ENCODE measurements at regions not wholly inside any gene's neighbourhood (a gene's known extent, or its start where the extent isn't known, plus 50 kb on each side); places are given as distances from the start of the nearest gene placed in this dataset.

GRCh38 chr14:101233391-101233790 lies 327.9 kb upstream of the DIO3 start:
- ATAC-seq: no peak

DNA sequence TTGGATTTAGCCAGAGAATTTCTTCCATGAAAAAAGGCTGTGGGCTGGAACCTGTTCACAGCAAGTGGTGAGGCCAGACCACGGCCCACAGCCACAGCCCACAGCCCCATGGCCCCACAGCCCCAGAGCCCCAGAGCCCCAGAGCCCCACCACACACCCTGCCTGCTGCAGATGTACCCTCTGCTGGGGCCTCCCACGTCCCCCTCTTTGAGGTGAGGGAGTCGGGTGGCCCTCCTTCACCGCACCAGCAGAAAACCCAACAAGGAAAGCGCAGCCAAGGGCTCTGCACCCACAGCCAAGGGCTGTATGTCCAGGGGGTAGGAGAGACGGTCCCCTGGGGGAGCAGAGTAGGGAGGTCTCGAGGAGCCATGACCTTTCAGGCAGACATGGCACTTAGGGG lies 327.5 kb upstream of the DIO3 start:
- no peak for ATAC-seq

- ATAC-seq: no peak
Measured at GRCh38 chr14:101234244-101234937, 326.9 kb upstream of the DIO3 start.

DNA sequence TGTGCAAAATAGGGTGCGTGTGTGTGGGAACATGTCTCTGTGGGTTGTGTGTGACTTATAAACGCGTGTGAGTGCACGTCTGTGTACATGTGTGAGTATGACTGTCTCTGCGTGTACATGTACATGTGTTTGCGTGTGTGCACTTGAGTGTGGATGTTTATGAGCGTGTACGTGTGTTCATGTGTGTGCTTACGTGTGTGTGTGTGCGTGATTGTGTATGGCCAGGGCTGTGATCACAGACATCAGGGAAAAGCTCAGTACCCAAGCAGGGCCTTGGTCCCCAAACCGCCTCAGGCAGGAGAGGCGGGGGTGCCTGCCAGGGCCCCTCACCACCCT lies 326.3 kb upstream of the DIO3 start:
- ATAC-seq: no peak

DNA sequence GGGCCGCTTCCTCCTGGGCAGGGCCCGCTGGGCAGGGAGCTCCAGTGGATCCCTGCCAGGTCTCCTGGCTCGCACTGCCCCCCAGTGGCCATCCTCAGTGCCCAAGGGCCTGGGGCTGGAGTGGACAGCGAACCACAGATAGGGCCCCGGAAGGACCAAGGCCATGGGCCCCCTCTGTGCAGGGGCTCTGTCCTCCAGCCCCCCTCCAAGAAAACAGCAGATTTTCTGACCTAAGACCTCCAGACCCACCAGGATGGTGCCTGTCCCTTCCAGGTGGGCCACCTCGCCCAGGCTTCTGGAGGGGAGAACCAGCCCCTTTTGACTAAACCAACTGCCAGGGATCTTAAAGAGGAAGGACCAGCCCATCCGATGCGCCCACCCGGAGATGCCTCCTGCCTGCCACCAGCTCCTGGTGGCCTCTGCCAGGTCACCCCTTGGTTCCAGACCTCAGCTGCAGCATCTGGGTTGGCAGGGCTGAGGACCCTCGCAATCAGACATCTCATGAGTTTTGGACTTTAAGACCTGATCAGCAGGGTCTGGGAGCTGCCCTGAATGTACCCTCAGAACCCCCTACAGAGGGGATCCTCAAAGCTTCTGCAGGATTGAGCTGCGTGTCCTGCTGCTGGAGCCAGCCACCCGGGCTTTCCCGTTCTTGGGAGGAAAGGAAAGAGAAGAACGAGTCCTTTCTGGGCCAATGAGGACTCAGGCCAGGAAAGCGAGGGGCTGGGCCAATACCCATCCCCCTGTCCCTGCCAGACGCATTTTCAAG lies 325.8 kb upstream of the DIO3 start:
- ATAC-seq: peak; percentile 47

DNA sequence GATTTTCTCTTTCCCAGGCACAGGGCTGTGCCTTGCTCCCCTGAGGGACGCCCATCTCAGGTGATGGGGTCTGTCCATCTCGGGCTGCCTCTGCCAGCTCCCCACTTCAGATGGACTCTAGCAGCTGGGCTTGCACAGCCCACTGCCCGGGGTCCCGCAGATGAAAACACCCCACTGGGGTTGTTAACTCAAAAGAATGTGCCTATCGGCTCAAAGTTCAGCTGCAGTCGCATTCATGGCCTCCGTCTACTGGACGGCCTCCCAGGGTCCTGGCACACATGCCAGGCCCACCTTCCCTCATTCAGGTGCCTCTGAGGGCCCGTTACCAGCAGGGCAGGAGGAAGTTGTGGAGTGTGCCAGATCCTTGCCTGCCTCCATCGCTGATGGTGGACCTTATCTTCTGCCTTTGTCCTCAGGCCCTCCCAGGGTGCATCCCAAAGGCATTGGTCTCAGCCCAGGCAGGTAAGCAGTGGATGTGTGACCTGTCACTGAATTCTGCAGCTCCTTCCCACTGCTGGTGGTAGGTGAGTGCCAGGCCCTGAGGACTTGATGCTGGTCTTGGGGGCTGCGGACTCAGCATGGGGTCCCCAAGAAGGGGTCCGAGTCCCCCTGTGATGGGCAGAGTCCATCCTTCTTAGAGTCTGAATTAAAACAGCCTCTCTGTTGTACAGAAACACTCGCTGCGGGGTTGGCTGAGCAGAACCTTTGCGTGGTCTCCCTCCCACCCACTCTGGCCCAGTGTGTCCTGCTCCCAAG lies 324.6 kb upstream of the DIO3 start:
- no peak for ATAC-seq

GRCh38 chr14:101237252-101237616 lies 324.1 kb upstream of the DIO3 start:
- no peak for ATAC-seq

DNA sequence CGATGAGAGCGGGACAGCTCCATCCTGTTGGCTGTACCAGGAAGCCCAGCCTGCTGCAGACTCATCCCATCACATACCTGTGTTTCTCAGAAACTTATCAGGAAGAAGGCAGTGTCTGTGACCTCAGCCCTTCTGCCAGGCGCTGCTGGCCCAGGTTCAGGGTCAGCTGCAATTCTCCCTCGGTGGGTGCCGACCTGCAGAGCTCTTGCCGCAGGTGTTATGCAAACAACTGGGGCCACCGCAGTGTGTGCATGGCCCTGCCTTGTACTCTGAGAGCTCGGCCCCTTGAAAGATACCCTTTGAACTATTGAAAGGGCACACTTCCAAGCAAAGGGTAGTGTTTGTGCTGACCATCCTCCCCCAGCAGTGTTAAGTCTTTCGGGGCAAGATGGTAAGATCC lies 322.2 kb upstream of the DIO3 start:
- ATAC-seq: no peak

DNA sequence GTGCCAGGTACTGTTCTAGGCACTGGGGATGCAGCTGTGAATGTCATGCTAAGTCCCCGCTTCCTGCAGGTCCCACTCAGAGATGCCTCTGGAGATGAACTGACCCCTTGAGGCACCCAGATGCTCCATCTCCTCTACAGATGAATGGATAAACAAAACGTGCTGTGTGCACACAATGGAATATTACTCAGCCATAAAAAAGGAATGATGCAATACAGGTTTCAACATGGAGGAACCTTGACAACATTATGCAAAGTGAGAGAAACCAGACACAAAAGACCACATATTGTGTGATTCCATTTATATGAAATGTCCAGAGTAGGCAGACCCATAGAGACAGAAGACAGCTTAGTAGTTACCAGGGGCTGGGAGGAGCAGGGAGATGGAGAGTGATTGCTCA lies 320.1 kb upstream of the DIO3 start:
- ATAC-seq: no peak

DNA sequence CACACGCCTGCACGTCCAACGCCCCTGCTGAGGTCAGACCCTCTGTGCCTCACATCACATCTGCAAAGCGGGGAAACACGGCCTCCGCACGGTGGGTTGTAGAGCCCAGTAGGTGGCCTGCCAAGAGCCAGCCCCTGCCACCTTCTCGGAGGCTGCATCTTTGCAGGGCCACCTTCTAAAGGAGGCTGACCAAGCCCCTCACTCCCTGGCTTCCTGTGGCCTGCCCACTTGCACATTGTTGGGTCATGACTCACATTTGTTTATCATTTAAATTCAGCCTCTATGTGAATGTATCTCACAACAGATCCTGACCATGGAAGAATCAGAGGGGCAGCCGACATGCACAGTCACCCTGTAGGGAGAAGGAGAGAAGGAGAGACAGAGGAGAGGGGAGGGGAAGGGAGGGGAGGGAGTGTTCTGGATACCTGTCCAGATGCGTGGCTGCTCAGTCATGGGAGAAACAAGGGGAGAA lies 319.5 kb upstream of the DIO3 start:
- ATAC-seq: no peak

DNA sequence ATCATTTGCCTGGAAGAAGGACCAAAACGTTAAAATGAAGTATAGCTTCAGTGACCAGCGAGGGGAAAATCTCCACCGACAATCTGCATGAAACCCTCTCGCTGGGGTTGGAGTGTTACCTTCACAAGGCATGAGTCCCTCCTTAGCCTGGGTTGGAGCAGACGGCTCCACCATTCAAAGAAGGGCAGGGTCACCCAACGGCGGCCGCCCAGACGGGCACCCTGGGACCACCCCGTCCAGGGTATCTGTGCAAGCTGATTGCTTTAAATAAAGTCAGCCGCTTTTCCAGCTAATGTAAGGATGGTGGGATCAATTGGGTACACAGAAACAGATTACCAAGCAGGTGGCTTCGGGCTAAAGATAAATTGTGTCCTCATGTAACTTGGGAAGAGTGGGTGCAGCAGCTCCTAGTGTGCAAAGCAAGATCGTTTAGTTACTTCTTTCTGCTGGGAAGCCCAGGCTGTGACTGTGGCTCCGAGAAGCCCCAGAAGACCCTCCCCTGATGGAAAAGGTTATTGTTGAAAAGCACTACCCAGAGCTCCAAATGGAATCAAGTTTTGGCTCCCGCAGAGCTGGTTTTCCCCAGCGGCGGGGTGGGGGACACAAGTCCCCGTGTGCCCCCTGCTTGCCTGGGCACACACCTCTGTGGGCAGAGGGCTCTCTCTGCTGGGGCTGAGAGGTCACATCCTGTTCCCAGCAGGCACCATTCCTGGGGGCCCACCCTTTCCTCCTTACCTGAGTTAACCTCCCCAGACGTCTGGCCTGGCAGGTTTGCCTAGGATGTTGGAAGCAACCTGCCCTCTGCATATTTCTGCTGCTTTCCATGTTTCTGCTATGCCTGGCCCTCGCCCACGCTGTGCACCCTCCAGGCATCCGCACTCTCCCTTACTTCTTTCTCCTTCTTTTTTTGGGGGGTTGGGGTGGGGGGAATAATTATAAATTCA lies 318.6 kb upstream of the DIO3 start:
- ATAC-seq: no peak

DNA sequence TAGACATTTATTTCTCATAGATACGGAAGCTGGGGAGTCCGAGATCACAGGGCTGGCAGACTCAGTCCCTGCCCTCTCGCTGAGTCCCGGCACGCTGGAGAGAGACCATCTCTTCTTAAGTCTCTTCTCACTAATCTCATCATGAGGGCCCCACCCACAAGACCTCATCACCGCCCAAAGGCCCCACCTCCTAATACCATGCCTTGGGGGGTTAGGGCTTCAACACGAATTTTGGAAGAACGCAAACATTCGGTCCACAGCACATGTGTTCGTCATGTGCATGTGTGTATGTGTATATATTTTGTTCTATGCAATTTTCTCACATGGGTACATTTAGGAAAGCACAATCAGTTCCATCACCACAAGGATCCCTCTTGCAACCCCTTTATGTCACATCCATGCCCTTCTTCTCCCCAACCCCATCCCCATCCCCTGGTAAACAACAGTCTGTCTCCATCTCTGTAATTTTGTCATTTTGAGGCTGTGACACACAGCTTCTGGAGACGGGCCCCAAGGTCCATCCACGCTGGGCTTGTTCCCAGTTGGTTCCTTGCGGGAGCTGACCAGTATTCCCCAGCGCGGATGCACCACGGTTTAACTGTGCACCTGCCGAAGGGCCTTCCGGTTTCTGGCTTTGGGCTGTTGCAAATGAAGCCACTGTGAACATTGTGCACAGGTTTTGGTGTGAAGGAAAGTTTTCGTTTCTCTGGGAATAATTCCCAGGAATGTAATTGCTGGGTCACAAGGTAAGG lies 317.5 kb upstream of the DIO3 start:
- no peak for ATAC-seq

GRCh38 chr14:101246894-101247841 lies 314.1 kb upstream of the DIO3 start:
- no peak for ATAC-seq

DNA sequence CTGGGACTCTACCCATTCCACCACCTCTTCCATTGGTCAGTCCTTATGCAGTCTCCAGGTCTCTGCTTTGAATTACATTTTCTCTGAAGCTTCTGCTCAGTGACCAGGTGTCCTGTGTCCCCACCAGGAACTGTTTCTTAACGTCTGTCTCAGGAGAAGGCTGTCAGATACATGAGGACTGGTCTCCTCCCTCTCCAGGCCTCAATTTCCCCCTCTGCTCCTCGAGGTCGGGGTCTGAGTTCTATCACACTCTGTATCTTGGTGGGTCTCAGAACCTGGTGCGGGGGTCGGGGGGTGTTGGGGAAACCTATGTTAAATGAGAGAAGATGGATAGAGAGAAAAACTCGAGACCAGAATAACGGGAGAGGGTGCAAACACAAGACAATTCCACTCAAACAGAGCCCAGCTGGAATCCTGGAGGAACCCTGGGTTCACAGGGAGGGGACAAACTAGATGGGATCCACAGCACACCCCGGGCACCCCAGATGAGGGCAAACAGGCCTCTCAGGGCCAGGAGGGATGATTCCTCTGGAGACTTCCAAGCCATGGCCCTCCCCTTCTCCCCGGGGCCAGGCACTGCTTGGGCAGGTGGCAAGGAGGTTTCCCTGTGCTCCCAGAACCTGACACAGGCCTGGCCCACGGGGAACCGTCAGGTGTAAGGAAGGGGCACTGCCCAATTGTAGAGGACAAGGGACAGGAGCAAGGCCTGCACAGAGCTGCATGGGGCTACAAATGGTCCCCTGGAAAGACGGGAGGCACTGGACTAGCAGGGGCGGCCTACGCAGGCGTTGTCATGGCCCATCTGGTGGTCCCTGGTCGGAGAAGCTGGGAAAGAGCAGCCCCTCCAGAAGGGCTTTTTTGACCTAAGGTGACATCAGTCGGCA lies 313.2 kb upstream of the DIO3 start:
- no peak for ATAC-seq

GRCh38 chr14:101248840-101249675 lies 312.2 kb upstream of the DIO3 start:
- ATAC-seq: no peak

- ATAC-seq: no peak
Measured at GRCh38 chr14:101249676-101250036, 311.6 kb upstream of the DIO3 start.

- ATAC-seq: no peak
Measured at GRCh38 chr14:101250336-101250947, 310.9 kb upstream of the DIO3 start.

Measured in esophagus mucosa (tissue), 1 donor.